Chondrocyte (in vitro differentiated cells): ENCODE measurements at regions not wholly inside any gene's neighbourhood (a gene's known extent, or its start where the extent isn't known, plus 50 kb on each side); places are given as distances from the start of the nearest gene placed in this dataset.
"Not testable (repeated sequence)": the region's sequence is repeated elsewhere in the genome, so short reads cannot be mapped to it uniquely, and the experiment has no call there.

Source experiments
- DNase-seq: peaks from one replicate; pipeline ENCODE4 v3.0.0; 2021; ENCODE audit warnings: mixed read lengths, low spot score
- H3K27ac Mint-ChIP-seq: one replicate; pipeline ENCODE4 v1.8.0; 2021; ENCODE audit warnings: mild to moderate bottlenecking, moderate library complexity, mixed read lengths; ENCODE audit not compliant: unreplicated experiment
- H3K27me3 Mint-ChIP-seq: 2 replicates; pipeline ENCODE4 v1.8.0; 2021; ENCODE audit warnings: low read depth, mixed read lengths
- H3K36me3 Mint-ChIP-seq: 2 replicates; pipeline ENCODE4 v1.8.0; 2021; ENCODE audit warnings: low read depth, mixed read lengths
- H3K4me1 Mint-ChIP-seq: 2 replicates; pipeline ENCODE4 v1.8.0; 2021; ENCODE audit warnings: low read depth, mild to moderate bottlenecking, mixed read lengths
- H3K4me3 Mint-ChIP-seq: one replicate; pipeline ENCODE4 v1.8.0; 2021; ENCODE audit warnings: mild to moderate bottlenecking, moderate library complexity, mixed read lengths; ENCODE audit not compliant: unreplicated experiment
- H3K9me3 Mint-ChIP-seq: 2 replicates; pipeline ENCODE4 v1.8.0; 2021; ENCODE audit warnings: low read depth, mixed read lengths
- TF ChIP-seq, protein P1 (sequence below): fragments of 200-600 bp; sonication (generic); IDR thresholded peaks from 2 replicates; pipeline ENCODE4 v1.5.0; 2021; ENCODE audit warnings: antibody characterized with exemption, mild to moderate bottlenecking, moderate library complexity

DNA sequence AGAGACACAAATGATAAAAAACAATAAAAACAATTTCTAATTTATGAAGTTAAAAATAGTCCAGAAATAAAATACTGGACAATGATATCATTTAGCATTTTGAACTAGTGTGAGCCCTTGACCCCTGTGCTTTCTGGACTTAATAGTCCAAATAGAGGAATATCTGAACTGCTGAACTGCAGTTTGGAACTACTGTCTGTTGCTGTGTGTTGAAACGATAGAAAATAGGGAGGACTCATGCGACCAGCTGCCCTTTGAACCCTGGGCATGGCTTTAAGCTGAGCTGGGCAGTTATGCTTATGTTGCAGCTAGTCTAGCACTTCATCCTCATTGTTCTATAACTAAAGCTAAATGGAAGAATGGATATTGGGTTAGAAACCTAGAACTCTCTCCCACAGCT, 99.5 kb downstream of the FMR1NB start:
- DNase-seq, result no peak
- TF ChIP-seq, protein P1, sequence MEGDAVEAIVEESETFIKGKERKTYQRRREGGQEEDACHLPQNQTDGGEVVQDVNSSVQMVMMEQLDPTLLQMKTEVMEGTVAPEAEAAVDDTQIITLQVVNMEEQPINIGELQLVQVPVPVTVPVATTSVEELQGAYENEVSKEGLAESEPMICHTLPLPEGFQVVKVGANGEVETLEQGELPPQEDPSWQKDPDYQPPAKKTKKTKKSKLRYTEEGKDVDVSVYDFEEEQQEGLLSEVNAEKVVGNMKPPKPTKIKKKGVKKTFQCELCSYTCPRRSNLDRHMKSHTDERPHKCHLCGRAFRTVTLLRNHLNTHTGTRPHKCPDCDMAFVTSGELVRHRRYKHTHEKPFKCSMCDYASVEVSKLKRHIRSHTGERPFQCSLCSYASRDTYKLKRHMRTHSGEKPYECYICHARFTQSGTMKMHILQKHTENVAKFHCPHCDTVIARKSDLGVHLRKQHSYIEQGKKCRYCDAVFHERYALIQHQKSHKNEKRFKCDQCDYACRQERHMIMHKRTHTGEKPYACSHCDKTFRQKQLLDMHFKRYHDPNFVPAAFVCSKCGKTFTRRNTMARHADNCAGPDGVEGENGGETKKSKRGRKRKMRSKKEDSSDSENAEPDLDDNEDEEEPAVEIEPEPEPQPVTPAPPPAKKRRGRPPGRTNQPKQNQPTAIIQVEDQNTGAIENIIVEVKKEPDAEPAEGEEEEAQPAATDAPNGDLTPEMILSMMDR, result no peak
- peaks cover 12% of the 10 kb centered on the region for H3K9me3 Mint-ChIP-seq
- no peak overlapping the region for H3K27ac Mint-ChIP-seq
- H3K4me3 Mint-ChIP-seq, result no peak overlapping the region
- H3K27me3 Mint-ChIP-seq, result no peaks in the 10 kb centered on the region
- H3K4me1 Mint-ChIP-seq, result no peaks in the 10 kb centered on the region
- no peaks in the 10 kb centered on the region for H3K36me3 Mint-ChIP-seq

DNA sequence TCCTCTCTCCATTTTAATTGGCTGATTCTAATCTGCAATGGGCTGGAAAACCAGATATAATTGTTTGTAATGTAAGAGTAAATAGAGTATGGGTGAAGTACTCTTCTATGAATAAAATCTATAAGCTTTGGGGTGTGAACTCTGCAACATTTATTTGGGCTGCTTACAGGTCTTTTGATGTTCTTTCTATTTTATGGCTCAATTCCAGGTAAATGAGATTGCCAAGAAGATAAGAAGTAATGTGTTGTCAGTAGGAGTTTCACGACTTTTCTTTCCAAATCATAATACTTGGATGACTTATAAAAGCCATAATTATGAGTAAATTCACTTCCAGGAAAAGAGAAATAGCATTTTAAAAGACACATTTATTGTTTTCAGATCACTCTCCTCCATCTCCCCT, 103.5 kb downstream of the FMR1NB start:
- no peaks in the 10 kb centered on the region for H3K4me1 Mint-ChIP-seq
- H3K36me3 Mint-ChIP-seq, result no peaks in the 10 kb centered on the region
- peaks cover 9% of the 10 kb centered on the region for H3K9me3 Mint-ChIP-seq
- TF ChIP-seq, protein P1, result no peak
- H3K27ac Mint-ChIP-seq, result no peak overlapping the region
- H3K4me3 Mint-ChIP-seq, result no peak overlapping the region
- no peak for DNase-seq
- no peaks in the 10 kb centered on the region for H3K27me3 Mint-ChIP-seq

DNA sequence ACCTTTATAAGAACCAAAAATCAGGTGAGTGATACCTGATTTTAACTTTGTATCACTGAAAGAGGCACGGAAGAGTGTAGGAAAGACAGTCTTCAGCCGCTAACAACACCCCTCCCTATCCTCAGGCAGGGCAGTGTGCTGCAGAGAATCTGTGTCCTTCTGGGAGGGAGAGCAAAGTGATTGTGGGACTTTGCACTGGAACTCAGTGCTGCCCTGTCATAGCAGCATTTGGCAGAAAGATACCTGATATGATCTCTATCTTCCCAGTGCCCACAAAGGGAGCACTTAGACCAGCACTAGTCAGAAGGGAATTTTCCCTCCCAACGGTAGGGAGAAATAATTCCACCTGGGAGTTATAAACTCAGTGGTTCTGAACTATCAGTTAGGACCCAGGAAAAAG, 139.0 kb downstream of the FMR1NB start:
- Mint-ChIP-seq H3K36me3 (no peaks in the 10 kb centered on the region), H3K27me3 (no peaks in the 10 kb centered on the region), H3K9me3 (peaks cover 29% of the 10 kb centered on the region), H3K4me1 (no peaks in the 10 kb centered on the region), H3K4me3 (no peak overlapping the region), H3K27ac (no peak overlapping the region)
- TF ChIP-seq, protein P1, result no peak
- DNase-seq, result no peak

DNA sequence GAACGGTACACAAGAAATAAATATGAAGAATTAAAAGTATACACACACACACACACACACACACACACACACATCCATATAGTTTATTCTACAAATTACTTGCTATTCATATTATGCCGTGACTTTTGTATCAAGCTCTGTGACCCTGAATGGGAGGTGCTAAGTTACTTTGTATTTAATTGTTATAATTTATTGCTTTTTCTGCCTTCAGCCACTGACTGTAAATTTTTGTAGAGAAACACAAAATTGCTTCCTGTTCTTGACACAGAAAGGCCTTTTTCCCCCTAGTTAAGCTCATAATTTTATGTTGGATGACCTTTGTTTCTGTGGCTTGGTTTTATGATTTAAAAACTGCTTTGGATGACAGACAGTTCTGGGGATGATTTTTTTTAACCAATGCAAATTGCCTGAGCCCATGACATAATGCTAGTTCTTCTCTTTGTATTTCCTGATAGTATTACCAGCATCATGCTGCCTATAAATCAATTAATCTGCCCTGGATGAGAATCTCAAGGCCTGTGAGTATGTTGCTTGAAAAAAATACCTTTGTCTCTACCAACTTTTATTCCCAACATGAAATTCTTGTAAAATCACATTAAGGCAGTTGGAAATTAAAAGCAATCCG, 140.0 kb downstream of the FMR1NB start:
- DNase-seq, result no peak
- TF ChIP-seq, protein P1, result no peak
- Mint-ChIP-seq H3K36me3 (no peaks in the 10 kb centered on the region), H3K4me1 (no peaks in the 10 kb centered on the region), H3K27ac (no peak overlapping the region), H3K9me3 (peaks cover 27% of the 10 kb centered on the region), H3K27me3 (no peaks in the 10 kb centered on the region), H3K4me3 (no peak overlapping the region)

DNA sequence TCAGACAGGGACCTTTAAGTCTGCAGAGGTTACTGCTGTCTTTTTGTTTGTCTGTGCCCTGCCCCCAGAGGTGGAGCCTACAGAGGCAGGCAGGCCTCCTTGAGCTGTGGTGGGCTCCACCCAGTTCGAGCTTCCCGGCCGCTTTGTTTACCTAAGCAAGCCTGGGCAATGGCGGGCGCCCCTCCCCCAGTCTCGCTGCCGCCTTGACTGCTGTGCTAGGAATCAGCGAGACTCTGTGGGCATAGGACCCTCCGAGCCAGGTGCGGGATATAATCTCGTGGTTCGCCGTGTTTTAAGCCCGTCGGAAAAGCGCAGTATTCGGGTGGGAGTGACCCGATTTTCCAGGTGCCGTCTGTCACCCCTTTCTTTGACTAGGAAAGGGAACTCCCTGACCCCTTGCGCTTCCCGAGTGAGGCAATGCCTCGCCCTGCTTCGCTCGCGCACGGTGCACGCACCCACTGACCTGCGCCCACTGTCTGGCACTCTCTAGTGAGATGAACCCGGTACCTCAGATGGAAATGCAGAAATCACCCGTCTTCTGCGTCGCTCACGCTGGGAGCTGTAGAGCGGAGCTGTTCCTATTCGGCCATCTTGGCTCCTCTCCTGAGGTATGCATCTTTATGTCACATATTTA, 147.9 kb downstream of the FMR1NB start:
- not testable (repeated sequence) for DNase-seq, H3K27ac Mint-ChIP-seq, H3K27me3 Mint-ChIP-seq, H3K9me3 Mint-ChIP-seq, H3K4me1 Mint-ChIP-seq, H3K36me3 Mint-ChIP-seq
- peak overlapping the region; percentile 66 for H3K4me3 Mint-ChIP-seq
